Activated B cell treated with CpG ODN at 0.5 μM for 24 hours (primary cell): ENCODE measurements at regions not wholly inside any gene's neighbourhood (a gene's known extent, or its start where the extent isn't known, plus 50 kb on each side); places are given as distances from the start of the nearest gene placed in this dataset.

Experiments
- ATAC-seq: fragments of 200-7000 bp; cut with Tn5 transposase; one replicate; pipeline ENCODE4 v1.10.0; 2021; ENCODE audit warnings: low read depth, mild to moderate bottlenecking, moderate library complexity
- CTCF ChIA-PET: fragments of 350-600 bp; sonication (Branson Sonifier 250); formaldehyde crosslinking; loops from one replicate; lab custom pipeline; 2021; ENCODE audit warnings: antibody characterized with exemption; lab: Charles Lee
- POLR2A ChIA-PET: fragments of 350-600 bp; sonication (Branson Sonifier 250); formaldehyde crosslinking; loops from one replicate; lab custom pipeline; 2021; ENCODE audit warnings: antibody characterized with exemption; lab: Charles Lee
- DNase-seq: peaks from one replicate; pipeline ENCODE4 v3.0.0; 2022
- H3K27ac Mint-ChIP-seq: one replicate; pipeline ENCODE4 v1.8.0; 2020; ENCODE audit warnings: mixed read lengths
- H3K27me3 Mint-ChIP-seq: one replicate; pipeline ENCODE4 v1.8.0; 2021; ENCODE audit warnings: mixed read lengths
- H3K36me3 Mint-ChIP-seq: one replicate; pipeline ENCODE4 v1.8.0; 2021; ENCODE audit warnings: low read depth, mixed read lengths
- H3K4me1 Mint-ChIP-seq: one replicate; pipeline ENCODE4 v1.8.0; 2021; ENCODE audit warnings: mixed read lengths
- H3K4me3 Mint-ChIP-seq: one replicate; pipeline ENCODE4 v1.8.0; 2020; ENCODE audit warnings: mild to moderate bottlenecking, mixed read lengths
- H3K9me3 Mint-ChIP-seq: one replicate; pipeline ENCODE4 v1.8.0; 2020; ENCODE audit warnings: mixed read lengths
- CTCF ChIP-seq: fragments of 200-600 bp; IDR thresholded peaks from one replicate; pipeline ENCODE4 v1.8.0; 2022; ENCODE audit warnings: antibody characterized with exemption, mild to moderate bottlenecking
- intact Hi-C: fragments of 100-400 bp; cut with micrococcal nuclease; formaldehyde crosslinking; loops from one replicate; pipeline ENCODE4 v1.15.1; 2024

DNA sequence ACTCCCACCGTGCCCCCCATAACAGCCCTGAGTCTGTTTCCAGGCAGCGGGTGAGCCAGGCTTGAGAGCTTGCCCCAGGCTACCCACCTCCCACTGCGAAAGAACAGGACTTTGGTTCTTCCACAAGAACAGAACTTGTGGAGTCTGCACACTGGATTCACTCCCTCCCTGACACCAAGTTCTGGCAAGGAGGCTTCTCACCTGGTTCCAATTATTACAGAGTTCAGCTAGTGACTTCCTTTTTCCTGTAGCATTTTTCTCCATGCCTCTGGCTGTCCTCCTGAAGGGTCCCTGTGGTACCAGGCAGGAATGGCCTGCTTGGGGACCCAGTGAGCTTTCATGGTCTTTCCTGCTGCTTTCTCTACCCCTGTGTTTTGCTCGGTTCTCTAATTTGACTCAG lies 208.6 kb upstream of the SFRP2 start:
- peaks cover 2% of the 10 kb centered on the region for H3K27me3 Mint-ChIP-seq
- peaks cover 13% of the 10 kb centered on the region for H3K9me3 Mint-ChIP-seq
- H3K4me1 Mint-ChIP-seq: no peaks in the 10 kb centered on the region
- no peak for TF ChIP-seq CTCF
- H3K27ac Mint-ChIP-seq: no peak overlapping the region
- H3K36me3 Mint-ChIP-seq: no peaks in the 10 kb centered on the region
- ATAC-seq (no peak), DNase-seq (no peak)
- intact Hi-C loops: no loop called here
- ChIA-PET POLR2A (no interaction called here), CTCF (no interaction called here)
- no peak overlapping the region for H3K4me3 Mint-ChIP-seq

- no peaks in the 10 kb centered on the region for H3K27me3 Mint-ChIP-seq
- ChIA-PET POLR2A (no interaction called here), CTCF (no interaction called here)
- ATAC-seq (no peak), DNase-seq (no peak)
- H3K4me3 Mint-ChIP-seq: no peak overlapping the region
- H3K9me3 Mint-ChIP-seq: peaks cover 6% of the 10 kb centered on the region
- no peaks in the 10 kb centered on the region for H3K4me1 Mint-ChIP-seq
- H3K36me3 Mint-ChIP-seq: no peaks in the 10 kb centered on the region
- no peak overlapping the region for H3K27ac Mint-ChIP-seq
- intact Hi-C loops: no loop called here
- no peak for TF ChIP-seq CTCF
Observed at GRCh38 chr4:153989505-153989904, 200.6 kb upstream of the SFRP2 start.

- CTCF ChIA-PET: no interaction called here
- Mint-ChIP-seq H3K4me1 (no peaks in the 10 kb centered on the region), H3K27me3 (no peaks in the 10 kb centered on the region), H3K27ac (no peak overlapping the region), H3K36me3 (no peaks in the 10 kb centered on the region), H3K9me3 (peaks cover 6% of the 10 kb centered on the region), H3K4me3 (no peak overlapping the region)
- ATAC-seq (no peak), DNase-seq (no peak)
- POLR2A ChIA-PET: no interaction called here
- intact Hi-C loops: no loop called here
- TF ChIP-seq CTCF: no peak
Observed at GRCh38 chr4:153988492-153989363, 199.8 kb upstream of the SFRP2 start.

DNA sequence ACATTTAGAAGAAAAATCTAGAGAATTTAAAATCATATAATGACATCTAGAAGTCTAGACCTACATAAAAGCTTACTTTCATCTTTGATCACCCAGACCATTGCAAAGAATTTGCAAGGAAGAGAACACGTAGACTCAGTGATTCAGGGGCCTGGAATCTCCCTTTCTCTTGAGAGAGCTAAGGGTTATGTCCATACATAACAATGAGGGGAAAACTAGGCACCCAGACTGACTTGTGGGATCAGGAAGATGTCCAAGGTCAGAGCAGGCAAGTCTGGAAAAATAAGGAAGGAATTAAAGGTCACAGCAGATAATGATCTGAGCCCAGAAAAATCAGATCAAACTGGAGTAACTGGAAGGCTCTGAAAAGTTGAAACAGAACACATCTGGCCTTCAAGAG lies 198.4 kb upstream of the SFRP2 start:
- H3K4me3 Mint-ChIP-seq: no peak overlapping the region
- ChIA-PET CTCF (no interaction called here), POLR2A (no interaction called here)
- peaks cover 10% of the 10 kb centered on the region for H3K9me3 Mint-ChIP-seq
- no peaks in the 10 kb centered on the region for H3K4me1 Mint-ChIP-seq
- no peaks in the 10 kb centered on the region for H3K27me3 Mint-ChIP-seq
- no peaks in the 10 kb centered on the region for H3K36me3 Mint-ChIP-seq
- no peak for DNase-seq
- ATAC-seq: no peak
- H3K27ac Mint-ChIP-seq: no peak overlapping the region
- intact Hi-C loops: no loop called here
- no peak for TF ChIP-seq CTCF

- intact Hi-C loops: no loop called here
- CTCF ChIA-PET: no interaction called here
- H3K9me3 Mint-ChIP-seq: peaks cover 13% of the 10 kb centered on the region
- H3K4me1 Mint-ChIP-seq: no peaks in the 10 kb centered on the region
- H3K4me3 Mint-ChIP-seq: no peak overlapping the region
- no peak for TF ChIP-seq CTCF
- no peak overlapping the region for H3K27ac Mint-ChIP-seq
- no peak for DNase-seq
- no peaks in the 10 kb centered on the region for H3K36me3 Mint-ChIP-seq
- no peak for ATAC-seq
- POLR2A ChIA-PET: no interaction called here
- H3K27me3 Mint-ChIP-seq: no peaks in the 10 kb centered on the region
Observed at GRCh38 chr4:153976954-153977353, 188.1 kb upstream of the SFRP2 start.
